ENCODE measurements at regions not wholly inside any gene's neighbourhood (a gene's known extent, or its start where the extent isn't known, plus 50 kb on each side); places are given as distances from the start of the nearest gene placed in this dataset.

DNA sequence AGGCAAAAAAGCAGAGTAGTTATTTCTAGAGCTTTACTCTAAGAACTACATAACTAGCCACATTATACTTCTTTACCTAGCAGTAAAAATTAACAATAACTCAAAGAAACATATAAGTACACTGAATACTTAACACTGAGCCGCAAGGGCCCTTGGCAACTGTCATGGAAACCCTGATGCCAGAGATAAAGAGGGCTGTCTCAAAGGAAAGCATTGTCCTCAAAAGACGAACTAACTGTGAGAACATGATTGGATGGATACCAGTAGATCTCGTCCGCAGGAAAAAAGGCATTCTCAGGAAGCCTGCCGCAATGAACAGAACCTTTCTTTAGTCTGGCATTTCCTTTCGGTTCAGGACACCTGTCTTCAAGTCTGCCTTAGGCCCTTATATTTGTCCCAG, 379.0 kb upstream of the SLC30A5 start:
- no peak for TF ChIP-seq EP300 (IDR thresholded peaks at IDR 0.05)
- TF ChIP-seq, protein P1, sequence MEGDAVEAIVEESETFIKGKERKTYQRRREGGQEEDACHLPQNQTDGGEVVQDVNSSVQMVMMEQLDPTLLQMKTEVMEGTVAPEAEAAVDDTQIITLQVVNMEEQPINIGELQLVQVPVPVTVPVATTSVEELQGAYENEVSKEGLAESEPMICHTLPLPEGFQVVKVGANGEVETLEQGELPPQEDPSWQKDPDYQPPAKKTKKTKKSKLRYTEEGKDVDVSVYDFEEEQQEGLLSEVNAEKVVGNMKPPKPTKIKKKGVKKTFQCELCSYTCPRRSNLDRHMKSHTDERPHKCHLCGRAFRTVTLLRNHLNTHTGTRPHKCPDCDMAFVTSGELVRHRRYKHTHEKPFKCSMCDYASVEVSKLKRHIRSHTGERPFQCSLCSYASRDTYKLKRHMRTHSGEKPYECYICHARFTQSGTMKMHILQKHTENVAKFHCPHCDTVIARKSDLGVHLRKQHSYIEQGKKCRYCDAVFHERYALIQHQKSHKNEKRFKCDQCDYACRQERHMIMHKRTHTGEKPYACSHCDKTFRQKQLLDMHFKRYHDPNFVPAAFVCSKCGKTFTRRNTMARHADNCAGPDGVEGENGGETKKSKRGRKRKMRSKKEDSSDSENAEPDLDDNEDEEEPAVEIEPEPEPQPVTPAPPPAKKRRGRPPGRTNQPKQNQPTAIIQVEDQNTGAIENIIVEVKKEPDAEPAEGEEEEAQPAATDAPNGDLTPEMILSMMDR (IDR thresholded peaks at IDR 0.05) = no peak
- no peak for TF ChIP-seq POLR2AphosphoS5 (IDR thresholded peaks at IDR 0.05)
- TF ChIP-seq POLR2A (IDR thresholded peaks at IDR 0.05) = no peak

All from gastroesophageal sphincter (tissue), 3 donors.